GM19452 (cell line): ENCODE measurements at regions not wholly inside any gene's neighbourhood (a gene's known extent, or its start where the extent isn't known, plus 50 kb on each side); places are given as distances from the start of the nearest gene placed in this dataset.
A peak's percentile ranks its signal among the peaks of the same experiment; 100 is the strongest.
"Not testable (repeated sequence)": the region's sequence is repeated elsewhere in the genome, so short reads cannot be mapped to it uniquely, and the experiment has no call there.

Experiments used
- ATAC-seq: cut with Tn5 transposase; IDR thresholded peaks from one replicate; pipeline ENCODE4 v1.9.1; 2021; ENCODE audit not compliant: unreplicated experiment

DNA sequence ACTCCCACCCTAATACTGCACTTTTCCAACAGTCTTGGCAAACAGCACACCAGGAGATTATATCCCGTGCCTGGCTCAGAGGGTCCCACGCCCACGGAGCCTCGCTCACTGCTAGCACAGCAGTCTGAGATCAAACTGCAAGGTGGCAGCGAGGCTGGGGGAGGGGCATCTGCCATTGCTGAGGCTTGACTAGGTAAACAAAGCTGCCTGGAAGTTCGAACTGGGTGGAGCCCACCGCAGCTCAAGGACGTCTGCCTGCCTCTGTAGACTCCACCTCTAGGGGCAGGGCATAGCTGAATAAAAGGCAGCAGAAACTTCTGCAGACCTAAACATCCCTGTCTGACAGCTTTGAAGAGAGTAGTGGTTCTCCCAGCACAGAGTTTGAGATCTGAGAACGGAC lies 401.9 kb upstream of the SLC30A5 start:
- not testable (repeated sequence) for ATAC-seq

DNA sequence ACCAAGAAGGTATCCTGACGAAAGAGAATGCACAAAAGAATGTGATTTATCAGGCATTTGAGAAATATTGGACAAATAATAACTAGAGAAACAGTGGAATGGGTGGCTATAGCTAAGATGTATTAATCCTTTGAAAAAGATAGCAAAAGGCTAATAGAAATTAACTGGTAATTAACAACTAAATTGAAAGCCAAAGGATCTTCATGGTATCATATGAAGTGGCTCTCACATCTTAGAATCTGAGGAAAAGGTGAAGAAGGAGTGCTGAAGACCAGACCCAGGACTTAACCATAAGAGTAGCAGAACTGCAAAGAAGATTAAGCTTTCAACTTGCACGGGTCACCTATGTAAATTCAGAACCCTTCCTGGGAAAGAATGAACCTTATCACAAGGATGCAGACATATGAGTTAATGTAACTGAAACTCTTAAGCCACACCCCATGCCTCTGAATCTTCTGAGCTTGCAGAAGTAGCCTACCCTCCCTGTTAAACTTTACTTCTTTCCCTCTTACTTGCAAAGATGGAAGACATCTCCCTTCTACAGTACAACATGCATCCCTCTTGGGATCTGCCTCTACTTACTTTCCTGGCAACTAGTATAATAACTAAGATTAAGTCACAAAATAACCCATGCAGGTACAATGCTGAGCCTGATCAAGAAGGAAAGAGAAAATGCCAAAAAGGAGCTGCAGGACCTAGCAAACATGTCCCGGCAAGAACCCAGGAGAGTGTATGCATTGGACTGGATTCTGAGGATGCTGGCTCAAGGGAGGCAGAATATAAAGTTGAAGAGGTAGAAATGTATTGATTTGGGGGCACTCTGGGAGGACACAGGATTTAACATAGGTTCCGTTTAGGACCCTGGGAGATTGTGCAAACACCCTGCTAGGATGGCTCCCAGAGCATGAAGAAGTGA lies 395.5 kb upstream of the SLC30A5 start:
- no peak for ATAC-seq

DNA sequence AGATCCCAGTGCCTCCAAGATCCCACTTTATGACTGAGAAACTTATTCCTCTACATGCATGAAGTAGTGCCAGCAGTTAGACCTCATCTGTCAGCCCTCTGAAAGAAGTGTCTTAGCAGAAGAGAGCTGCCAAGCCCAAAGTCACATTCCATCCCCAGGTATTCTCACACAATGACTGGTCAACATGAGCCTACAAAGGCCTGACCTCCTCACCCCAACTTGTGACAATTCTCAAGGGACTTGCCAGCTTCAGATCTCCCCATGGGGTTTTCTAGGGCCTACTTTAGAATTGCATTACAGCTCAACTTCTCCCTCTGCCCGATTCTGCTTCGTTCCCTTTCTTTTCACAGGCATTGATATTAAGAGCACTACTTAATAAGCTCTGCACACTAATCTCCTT lies 393.8 kb upstream of the SLC30A5 start:
- ATAC-seq: no peak

DNA sequence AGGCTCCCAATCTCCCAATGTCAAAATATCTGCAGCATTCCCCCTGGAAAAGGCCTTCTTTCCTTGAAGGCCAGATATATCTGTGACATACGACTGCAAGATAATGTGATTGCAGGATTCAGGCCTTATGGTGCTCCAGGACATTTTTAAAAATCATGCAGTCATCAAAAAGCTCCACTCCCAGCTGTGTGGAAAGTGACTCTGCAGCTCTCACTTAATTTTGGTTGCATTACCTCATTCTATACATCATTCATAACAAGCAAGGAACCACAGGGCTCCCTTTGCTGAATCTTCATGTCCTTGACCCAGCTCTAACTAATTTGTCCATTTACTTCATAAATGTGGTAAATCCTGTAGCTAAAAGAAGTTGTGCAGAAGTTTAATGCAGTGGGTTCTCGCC lies 386.2 kb upstream of the SLC30A5 start:
- no peak for ATAC-seq

DNA sequence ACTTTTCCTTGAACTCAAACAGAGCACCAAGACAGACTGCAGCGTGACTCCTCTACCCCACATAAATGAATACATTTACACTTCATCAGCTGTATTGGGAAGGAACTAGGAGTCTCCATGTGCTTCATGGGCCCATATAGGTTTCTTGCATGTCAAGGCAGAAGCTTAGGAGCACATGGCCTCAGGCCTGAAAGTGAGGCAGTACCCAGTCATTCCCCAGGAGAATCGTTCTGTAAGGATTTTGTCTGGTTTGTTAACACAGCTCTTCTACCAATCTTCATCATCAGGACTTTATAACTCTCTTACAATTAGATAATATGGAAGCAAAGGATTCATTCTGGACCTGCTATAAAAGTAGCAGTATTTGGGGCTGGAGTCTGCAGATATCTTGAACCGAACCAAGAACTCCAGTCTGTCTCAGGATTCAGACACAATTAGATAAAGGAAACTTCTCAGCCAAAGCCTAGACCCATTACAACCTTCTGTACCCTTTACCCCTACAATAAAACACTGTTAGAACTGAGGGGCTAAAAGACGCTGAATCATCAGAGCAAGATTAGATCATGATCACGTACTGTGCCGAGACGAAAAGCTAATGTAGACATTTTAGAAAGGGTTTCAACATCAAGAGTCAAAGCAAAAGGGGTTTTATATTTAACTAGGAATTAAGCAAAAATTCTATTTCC lies 385.5 kb upstream of the SLC30A5 start:
- ATAC-seq: no peak

DNA sequence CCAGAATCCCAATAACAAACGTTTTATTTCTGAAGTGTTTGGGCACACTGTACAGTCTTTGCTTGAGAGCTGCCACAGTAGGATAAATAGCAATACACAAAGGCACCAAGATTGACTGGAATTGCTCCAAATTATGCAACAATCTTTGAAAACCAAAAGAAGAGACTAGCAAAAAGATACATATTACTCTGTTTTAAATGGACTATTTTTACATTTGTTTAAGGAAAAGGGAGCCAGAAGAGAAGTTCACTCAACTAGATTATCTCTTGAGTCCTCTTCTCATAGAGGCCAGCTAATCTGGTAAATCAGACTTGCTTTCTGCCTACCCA lies 385.0 kb upstream of the SLC30A5 start:
- no peak for ATAC-seq

DNA sequence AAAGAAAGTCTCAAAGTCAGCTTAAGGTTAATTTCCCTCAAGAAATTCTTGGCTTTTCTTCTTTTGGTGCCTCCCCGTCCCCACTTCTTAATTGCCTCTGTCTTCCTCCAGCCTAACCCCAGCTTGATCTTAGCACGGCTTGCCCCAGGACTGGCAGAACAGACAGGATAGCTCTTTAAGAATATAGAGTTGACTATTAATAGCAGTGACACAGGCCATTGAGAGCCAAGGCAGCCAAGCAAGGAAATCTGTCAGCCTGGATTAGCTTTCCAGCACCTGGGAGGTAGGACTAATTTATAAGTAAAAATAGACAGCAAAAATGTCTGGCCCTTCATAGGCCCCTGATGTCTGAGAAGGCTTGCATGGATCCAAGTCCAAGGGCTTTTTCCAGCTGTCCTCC lies 384.6 kb upstream of the SLC30A5 start:
- ATAC-seq: no peak

DNA sequence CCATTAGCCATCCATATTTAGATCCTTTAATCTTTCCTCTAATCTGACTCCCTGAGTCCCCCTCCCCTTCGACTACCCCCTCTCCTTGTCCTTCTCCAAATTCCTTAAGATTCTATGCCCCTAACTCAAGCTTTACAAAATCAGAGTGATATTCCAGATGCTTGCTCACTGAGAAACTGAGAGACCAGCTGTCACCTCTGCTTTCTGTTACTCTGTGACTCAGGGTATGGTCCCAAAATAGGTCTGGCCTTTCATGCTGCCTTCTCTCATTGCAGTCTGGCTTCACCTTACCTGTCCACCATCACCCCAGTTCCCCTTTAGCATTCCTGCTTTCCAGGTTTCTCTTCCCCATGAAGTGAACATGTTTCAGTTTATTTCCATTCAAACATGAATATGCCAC lies 383.3 kb upstream of the SLC30A5 start:
- peak; percentile 42 for ATAC-seq

DNA sequence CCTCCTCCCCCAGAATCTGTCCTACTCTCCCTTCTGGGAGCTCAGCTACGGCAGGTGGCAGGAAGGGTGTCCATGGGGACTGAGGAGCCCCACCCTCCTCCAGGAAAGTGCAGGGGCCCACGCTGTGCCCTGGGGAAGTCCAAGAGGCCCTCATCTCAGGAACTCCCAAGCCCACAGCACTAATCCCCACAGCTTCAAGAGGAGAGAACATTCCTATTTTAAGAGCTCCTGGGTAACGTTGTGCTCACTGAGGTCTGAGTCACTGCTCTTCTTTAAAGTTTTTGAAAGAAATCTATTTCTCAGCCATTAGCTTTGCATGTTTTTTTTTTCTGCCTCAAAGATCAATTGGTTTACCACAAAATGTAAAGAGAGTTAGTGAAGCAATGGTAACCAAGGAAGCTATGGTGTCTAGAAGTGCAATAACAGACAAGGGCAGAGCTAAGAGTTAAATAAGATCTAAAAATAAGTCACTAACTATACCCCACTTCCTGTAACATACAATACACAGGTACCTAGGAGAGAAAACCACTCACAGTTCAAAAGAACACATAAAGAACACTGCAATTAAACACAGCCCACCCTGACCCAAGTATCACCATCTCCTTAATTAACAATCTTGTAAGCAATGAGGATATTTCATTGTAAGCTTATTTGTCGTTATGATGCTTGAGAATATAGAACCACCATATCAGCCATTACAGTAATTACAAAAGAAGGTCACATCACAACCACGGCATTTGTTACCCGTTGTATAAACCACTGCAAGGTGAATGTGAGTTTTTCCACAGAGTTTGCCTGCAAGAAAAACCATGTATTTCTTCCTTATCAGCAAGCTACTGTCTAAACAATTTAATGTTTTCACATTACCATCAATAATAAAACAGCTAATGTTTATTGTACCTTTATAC lies 382.3 kb upstream of the SLC30A5 start:
- peak; percentile 94 for ATAC-seq

DNA sequence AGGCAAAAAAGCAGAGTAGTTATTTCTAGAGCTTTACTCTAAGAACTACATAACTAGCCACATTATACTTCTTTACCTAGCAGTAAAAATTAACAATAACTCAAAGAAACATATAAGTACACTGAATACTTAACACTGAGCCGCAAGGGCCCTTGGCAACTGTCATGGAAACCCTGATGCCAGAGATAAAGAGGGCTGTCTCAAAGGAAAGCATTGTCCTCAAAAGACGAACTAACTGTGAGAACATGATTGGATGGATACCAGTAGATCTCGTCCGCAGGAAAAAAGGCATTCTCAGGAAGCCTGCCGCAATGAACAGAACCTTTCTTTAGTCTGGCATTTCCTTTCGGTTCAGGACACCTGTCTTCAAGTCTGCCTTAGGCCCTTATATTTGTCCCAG lies 379.0 kb upstream of the SLC30A5 start:
- ATAC-seq: no peak

DNA sequence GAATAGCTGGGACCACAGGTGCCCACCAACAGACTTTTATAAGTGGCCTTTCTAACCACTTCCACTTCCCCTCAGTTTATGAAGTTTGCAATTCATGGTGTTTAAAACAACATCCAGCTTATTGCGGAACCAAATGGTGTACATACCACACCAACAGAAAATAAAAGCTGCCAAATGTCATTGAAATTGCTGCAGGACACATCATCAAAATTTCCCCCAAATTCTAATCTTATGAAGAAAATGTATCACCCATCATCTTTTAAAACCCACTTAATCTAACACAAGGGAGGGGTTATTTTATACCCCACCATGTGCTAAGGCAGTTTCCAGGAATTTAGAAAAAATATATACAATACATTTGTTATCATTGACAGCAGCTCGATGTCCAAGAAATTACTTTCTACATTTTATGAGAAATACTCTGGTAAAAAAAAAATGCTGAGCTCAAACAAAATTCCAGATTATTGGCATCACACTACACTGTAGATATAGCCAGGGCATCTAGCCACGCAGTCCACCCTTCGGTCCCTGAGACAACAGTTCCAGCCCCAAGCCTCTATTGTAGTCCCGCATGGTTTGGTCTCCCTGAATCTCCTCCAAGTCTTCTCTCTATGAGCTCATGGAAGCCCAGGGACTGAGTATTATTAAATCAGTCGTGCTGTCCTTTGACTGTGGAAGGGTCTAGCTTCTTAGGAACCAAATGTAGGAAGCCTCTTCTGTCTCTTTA lies 372.8 kb upstream of the SLC30A5 start:
- ATAC-seq: no peak

DNA sequence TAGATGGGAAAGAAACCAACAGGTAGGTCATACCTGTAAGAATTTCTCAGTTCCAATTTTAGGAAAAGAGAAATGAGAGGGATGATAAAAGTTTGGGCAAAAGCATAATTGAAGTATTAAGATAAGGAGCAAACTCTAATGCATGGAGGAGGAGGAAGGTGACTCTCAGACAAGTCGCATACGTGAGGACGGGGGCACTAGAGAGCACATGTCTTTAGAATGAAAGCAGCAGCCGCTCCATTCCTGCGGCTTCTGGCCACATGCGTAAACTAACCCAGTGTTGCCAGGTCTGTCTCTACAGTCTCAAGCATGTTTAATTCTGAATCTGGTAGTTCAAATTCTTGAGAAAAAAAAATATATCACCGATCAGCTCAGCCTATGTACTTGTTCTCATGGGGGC lies 371.5 kb upstream of the SLC30A5 start:
- no peak for ATAC-seq

DNA sequence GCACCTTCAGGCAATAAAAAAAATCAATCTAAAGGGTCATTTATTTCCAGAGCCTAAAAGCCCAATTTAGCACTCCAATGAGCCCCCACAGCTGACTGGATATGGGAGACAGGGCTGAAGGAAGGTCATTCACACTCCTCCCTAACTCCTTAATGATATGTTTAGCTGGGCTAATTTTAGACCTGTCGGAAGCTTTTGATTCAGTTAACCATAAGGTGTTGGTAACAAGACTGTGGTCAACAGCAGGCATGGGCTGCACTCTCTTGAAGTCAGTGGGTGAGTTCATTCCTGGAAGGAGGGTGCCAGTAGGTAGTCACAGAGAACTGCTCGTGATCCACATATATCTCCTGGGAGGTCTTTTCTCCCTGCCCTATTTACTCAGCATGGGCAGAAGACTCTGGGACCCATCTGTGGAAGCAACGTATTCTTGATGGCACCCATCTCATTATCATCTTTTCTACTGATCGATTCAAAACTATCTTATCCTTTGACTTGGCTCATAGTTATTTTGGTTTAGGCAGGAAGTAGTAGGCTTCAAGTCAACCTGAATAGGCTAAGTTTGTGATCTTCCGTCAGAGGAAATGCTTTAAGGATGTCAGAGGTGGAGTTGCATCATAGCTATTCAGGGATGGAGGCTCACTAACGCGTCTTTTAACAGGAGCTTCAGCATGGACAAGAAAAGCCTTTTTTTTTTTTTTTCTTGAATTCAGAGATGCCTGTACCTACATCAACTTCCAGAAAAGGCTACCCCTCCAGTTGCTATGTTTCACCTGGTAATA lies 367.7 kb upstream of the SLC30A5 start:
- no peak for ATAC-seq

DNA sequence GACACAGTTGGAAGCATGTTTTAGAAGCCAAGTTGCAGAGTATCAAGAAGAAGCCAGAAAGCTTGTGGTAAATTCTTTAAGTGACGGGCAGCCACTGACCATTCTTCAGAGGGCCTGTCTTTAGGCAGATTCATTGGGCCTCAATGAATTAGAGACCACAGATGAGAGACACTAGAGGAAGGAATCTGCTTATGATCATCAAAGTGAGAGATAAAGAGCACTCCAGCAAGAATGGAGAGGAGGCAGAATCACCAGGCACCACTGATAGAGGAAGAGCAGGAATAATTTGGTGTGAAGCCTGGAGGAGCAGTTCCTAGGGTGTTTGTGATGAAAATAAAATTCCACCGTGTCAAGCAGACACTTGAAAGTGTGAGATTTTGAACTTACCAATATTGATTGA lies 365.9 kb upstream of the SLC30A5 start:
- no peak for ATAC-seq

DNA sequence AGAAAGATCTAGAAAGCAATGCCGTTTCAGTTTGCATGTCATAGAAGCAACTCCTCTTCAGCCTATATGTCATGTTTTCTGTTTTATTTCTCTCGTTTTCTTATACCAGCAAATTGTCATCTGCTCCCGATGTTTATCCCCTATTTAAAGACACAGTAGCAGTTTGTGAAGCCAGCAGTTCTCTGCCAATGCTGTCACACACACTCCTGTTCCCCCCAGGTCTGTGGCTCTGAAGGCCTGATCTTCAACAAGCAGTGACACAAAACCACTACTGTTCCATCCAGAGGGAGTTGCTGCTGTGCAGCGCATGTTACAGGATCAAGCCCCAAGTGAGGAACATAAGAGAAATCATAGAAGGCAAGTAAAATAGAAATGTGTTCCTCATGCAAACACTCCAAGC lies 364.1 kb upstream of the SLC30A5 start:
- ATAC-seq: no peak

DNA sequence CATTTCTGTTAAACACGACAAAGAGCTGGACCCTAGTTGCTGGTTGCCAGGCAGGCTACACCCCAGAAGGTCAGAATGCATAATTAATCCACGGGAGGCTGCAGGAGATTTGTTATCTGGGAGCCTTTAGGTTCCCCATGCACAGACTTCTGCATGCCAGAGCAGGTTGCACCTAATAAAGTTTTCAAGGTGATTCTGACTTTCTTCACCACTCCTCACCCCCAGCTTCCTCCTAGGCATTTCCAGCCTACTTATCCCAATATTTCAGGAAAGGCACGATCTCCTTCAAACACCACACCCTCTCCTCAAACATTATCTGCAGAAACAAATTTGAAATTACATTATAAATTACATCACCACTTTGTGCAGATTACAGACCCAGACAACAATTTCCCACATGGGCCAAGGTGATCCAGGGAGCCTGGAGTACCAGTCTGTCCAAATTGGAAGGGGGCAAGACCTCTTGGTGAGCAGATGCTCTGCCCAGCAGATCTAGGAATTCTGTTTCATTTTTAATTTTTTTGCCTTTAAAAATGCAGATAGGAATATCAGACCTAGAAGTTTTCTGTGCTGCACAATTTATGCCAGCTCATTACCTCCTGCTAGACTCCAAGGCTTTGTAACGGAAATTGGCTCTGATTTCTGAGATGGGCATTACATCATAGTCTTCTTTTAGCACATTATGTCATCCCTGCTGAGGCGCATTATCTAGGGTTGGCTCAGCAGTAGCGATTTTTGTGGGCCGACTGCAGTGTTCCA lies 363.4 kb upstream of the SLC30A5 start:
- no peak for ATAC-seq

DNA sequence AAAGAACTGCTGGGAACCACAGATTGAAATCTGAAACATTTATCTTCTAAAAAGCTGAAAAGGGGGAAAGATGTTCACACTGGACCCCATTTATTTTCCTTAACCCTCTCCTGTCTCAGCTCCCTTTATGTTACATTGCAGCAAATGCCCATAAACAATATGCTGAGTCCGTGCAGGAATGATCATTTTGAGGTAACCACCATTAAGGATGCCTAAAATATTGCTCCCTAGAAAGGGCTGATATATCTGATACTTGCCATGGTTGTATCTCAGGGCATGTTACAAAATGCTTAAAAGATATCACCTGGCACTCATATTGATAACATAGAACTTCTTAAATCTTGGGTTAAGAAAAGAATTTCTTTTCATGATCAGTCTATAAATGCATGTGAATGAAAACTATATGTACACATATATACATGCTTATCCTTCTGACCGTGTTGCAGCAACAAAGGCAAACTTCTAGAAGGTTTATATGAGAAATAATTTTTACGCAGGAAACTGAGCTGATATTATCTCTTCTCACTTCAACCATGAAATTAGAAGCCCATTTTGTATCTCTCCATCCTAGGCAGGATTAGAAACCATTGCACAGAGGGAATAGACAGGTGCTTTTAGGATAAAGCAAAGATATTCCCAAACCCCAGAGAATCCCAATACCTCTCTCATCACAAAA lies 362.7 kb upstream of the SLC30A5 start:
- no peak for ATAC-seq

DNA sequence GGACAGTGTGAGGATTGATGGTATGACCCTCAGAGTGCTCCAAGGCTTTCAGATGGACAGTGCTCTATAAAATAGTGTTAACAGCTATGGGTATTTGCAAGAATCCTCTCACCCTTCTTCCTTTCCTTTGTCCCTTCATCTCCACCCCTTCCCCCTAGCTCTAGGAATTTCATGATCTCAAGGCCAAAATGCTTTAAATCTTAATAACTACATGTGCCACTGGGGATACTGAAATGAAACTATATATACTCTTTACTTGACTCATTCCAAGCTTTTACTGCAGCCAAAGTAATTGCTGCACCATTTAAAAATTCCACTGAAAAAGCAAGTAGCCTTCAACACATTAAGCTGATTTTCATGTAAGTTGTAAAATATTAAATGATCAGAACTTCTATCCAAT lies 361.6 kb upstream of the SLC30A5 start:
- no peak for ATAC-seq

DNA sequence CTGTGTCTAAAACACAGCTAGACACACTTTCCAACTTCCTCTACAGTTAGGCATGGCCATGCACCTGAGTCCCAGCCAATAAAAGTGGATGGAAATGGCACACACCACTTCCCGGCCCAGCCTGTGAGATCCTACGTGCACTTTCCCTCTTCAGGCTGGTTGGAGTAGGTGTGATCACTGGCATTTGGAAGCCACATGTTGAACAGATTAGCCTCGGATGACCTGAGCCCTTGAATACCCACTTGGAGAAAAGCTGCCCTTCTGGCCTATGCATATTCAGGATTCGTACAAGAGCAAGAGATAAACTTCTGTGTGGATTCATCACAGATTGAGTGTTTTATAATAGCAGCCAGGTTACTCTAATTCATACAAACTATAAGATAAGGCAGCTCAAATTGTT lies 359.0 kb upstream of the SLC30A5 start:
- no peak for ATAC-seq
